IMR-90 (cell line): ENCODE measurements at regions not wholly inside any gene's neighbourhood (a gene's known extent, or its start where the extent isn't known, plus 50 kb on each side); places are given as distances from the start of the nearest gene placed in this dataset.

Source experiments
- ATAC-seq: fragments of 200-7000 bp; cut with Tn5 transposase; 2 replicates; pipeline ENCODE4 v1.9.1; 2020; ENCODE audit warnings: low read depth, mild to moderate bottlenecking, moderate library complexity
- BruUV-seq: library from RNA; stranded (reverse); fragments of 400-500 nt; replicated peaks from 2 replicates; lab custom pipeline; 2021; lab: Mats Ljungman, UMichigan
- CTCF ChIA-PET: fragments of 300-600 bp; formaldehyde crosslinking; extraction: SDS; loops from one replicate; lab custom pipeline; 2021; ENCODE audit warnings: antibody characterized with exemption; lab: Yijun Ruan, JAX
- POLR2A ChIA-PET: fragments of 300-600 bp; sonication (Branson Sonifier 250); formaldehyde crosslinking; loops from one replicate; lab custom pipeline; 2022; ENCODE audit warnings: antibody characterized with exemption; ENCODE audit not compliant: unreplicated experiment; lab: Charles Lee
- DNase-seq: peaks from one replicate; pipeline ENCODE4 v3.0.0; 2013
- H2AFZ ChIP-seq: replicated peaks from 2 replicates; pipeline ENCODE3; 2013; ENCODE audit warnings: low read length, mild to moderate bottlenecking; ENCODE audit not compliant: poor library complexity
- H2AK5ac ChIP-seq: 2 replicates; pipeline ENCODE4 v1.6.1; 2013; ENCODE audit warnings: low read depth, low read length, inconsistent platforms
- H2AK9ac ChIP-seq: replicated peaks from 2 replicates; pipeline ENCODE3; 2013; ENCODE audit warnings: mild to moderate bottlenecking, low read depth, low read length, moderate library complexity; ENCODE audit not compliant: poor library complexity
- H2BK120ac ChIP-seq: 2 replicates; pipeline ENCODE4 v1.6.1; 2013; ENCODE audit warnings: low read depth, low read length, inconsistent platforms
- H2BK15ac ChIP-seq: 3 replicates; pipeline ENCODE4 v1.6.1; 2013; ENCODE audit warnings: low read depth, low read length, inconsistent platforms
- H2BK20ac ChIP-seq: 2 replicates; pipeline ENCODE4 v1.6.1; 2013; ENCODE audit warnings: low read depth, mild to moderate bottlenecking, inconsistent platforms, low read length, moderate library complexity
- H2BK5ac ChIP-seq: 2 replicates; pipeline ENCODE4 v1.6.1; 2013; ENCODE audit warnings: mild to moderate bottlenecking, low read depth, low read length, inconsistent platforms; ENCODE audit not compliant: poor library complexity, severe bottlenecking
- H3K14ac ChIP-seq: replicated peaks from 2 replicates; pipeline ENCODE4 v1.6.1; 2013; ENCODE audit warnings: low read depth, low read length, inconsistent platforms
- H3K18ac ChIP-seq: 2 replicates; pipeline ENCODE4 v1.6.1; 2013; ENCODE audit warnings: low read depth, low read length, control low read depth
- H3K23ac ChIP-seq: 2 replicates; pipeline ENCODE4 v1.6.1; 2013; ENCODE audit warnings: low read depth, low read length, inconsistent platforms
- H3K27ac ChIP-seq: 2 replicates; pipeline ENCODE4 v1.5.1; 2013; ENCODE audit warnings: mild to moderate bottlenecking, control low read depth, low read length; ENCODE audit not compliant: insufficient read depth
- H3K27me3 ChIP-seq: 2 replicates; pipeline ENCODE4 v1.6.1; 2013; ENCODE audit warnings: low read length; ENCODE audit not compliant: control insufficient read depth, insufficient read depth
- H3K36me3 ChIP-seq: 2 replicates; pipeline ENCODE4 v1.6.1; 2013; ENCODE audit warnings: low read length, mixed read lengths; ENCODE audit not compliant: control insufficient read depth, insufficient read depth
- H3K4ac ChIP-seq: 2 replicates; pipeline ENCODE4 v1.6.1; 2013; ENCODE audit warnings: low read depth, low read length, inconsistent platforms
- H3K4me1 ChIP-seq: 2 replicates; pipeline ENCODE4 v1.6.1; 2013; ENCODE audit warnings: low read length, mixed read lengths; ENCODE audit not compliant: control insufficient read depth, insufficient read depth
- H3K4me2 ChIP-seq: 2 replicates; pipeline ENCODE4 v1.6.1; 2013; ENCODE audit warnings: low read depth, mild to moderate bottlenecking, control low read depth, low read length, moderate library complexity
- H3K4me3 ChIP-seq: 2 replicates; pipeline ENCODE4 v1.5.1; 2013; ENCODE audit warnings: low read depth, mild to moderate bottlenecking, control low read depth, low read length, moderate library complexity; ENCODE audit not compliant: insufficient read depth
- H3K56ac ChIP-seq: 2 replicates; pipeline ENCODE4 v1.6.1; 2013; ENCODE audit warnings: low read length, inconsistent platforms; ENCODE audit not compliant: insufficient read depth; ENCODE audit errors: extremely low read depth
- H3K79me1 ChIP-seq, 2 experiments: 2 replicates each; pipeline ENCODE4 v1.6.1; 2013; ENCODE audit warnings: low read length in 2 of 2, inconsistent platforms in 1 of 2, low read depth in 1 of 2
- H3K9ac ChIP-seq: 2 replicates; pipeline ENCODE4 v1.6.1; 2013; ENCODE audit warnings: low read depth, low read length, control low read depth
- H3K9me1 ChIP-seq: 2 replicates; pipeline ENCODE4 v1.6.1; 2013; ENCODE audit warnings: low read length, inconsistent platforms; ENCODE audit not compliant: insufficient read depth
- H3K9me3 ChIP-seq: 2 replicates; pipeline ENCODE4 v1.6.1; 2013; ENCODE audit warnings: low read length; ENCODE audit not compliant: control insufficient read depth, insufficient read depth
- H4K20me1 ChIP-seq: 2 replicates; pipeline ENCODE4 v1.6.1; 2013; ENCODE audit warnings: low read length, inconsistent platforms; ENCODE audit not compliant: insufficient read depth
- H4K5ac ChIP-seq: 2 replicates; pipeline ENCODE4 v1.6.1; 2013; ENCODE audit warnings: mild to moderate bottlenecking, low read depth, low read length, control low read depth
- H4K8ac ChIP-seq, 2 experiments: 2 replicates each; pipeline ENCODE4 v1.6.1; 2013; ENCODE audit warnings: low read depth in 2 of 2, low read length in 2 of 2, control low read depth in 1 of 2, inconsistent platforms in 1 of 2
- H4K91ac ChIP-seq: 2 replicates; pipeline ENCODE4 v1.6.1; 2013; ENCODE audit warnings: low read depth, low read length, inconsistent platforms; ENCODE audit not compliant: insufficient read depth
- CHD1 ChIP-seq: IDR thresholded peaks from 2 replicates; pipeline ENCODE4 v1.6.1; 2012; ENCODE audit warnings: low read depth, low read length, improper control_type of control experiment
- CTCF ChIP-seq: conservative IDR thresholded peaks from 2 replicates; pipeline ENCODE4 v1.5.1; 2012; ENCODE audit warnings: mild to moderate bottlenecking, low read depth, low read length, improper control_type of control experiment
- ELK1 ChIP-seq: fragments of 150-350 bp; IDR thresholded peaks from 2 replicates; pipeline ENCODE4 v1.6.1; 2016; ENCODE audit warnings: low read depth, mild to moderate bottlenecking, low read length, moderate library complexity, borderline replicate concordance
- FOS ChIP-seq: fragments of 150-350 bp; IDR thresholded peaks from 2 replicates; pipeline ENCODE4 v1.6.1; 2016; ENCODE audit warnings: low read depth, low read length
- MAFK ChIP-seq: IDR thresholded peaks from 2 replicates; pipeline ENCODE4 v1.6.1; 2012; ENCODE audit warnings: low read depth, low read length, improper control_type of control experiment
- MAZ ChIP-seq: IDR thresholded peaks from 2 replicates; pipeline ENCODE4 v1.6.1; 2012; ENCODE audit warnings: low read depth, mild to moderate bottlenecking, low read length, improper control_type of control experiment, moderate library complexity, borderline replicate concordance
- MXI1 ChIP-seq: IDR thresholded peaks from 2 replicates; pipeline ENCODE4 v1.6.1; 2012; ENCODE audit warnings: low read depth, mild to moderate bottlenecking, low read length, moderate library complexity, borderline replicate concordance
- POLR2A ChIP-seq: IDR thresholded peaks from 2 replicates; pipeline ENCODE4 v1.6.1; 2012; ENCODE audit warnings: mild to moderate bottlenecking, low read depth, low read length
- RAD21 ChIP-seq: IDR thresholded peaks from 2 replicates; pipeline ENCODE4 v1.6.1; 2012; ENCODE audit warnings: low read length, improper control_type of control experiment
- RCOR1 ChIP-seq: IDR thresholded peaks from 2 replicates; pipeline ENCODE4 v1.6.1; 2012; ENCODE audit warnings: mild to moderate bottlenecking, low read length, improper control_type of control experiment; ENCODE audit not compliant: insufficient replicate concordance
- RFX5 ChIP-seq: IDR thresholded peaks from 2 replicates; pipeline ENCODE4 v1.8.0; 2012; ENCODE audit warnings: low read depth, mild to moderate bottlenecking, low read length, moderate library complexity
- SMC3 ChIP-seq: fragments of 150-350 bp; IDR thresholded peaks from 2 replicates; pipeline ENCODE4 v1.6.1; 2016; ENCODE audit warnings: low read depth, mild to moderate bottlenecking, antibody characterized with exemption, low read length, moderate library complexity
- WGBS, 2 experiments: methylation state at CpG; one replicate each; pipeline versions ENCODE4 v1.1.5 to v1.1.7; 2013; ENCODE audit warnings: missing lambda C conversion rate in 2 of 2; ENCODE audit not compliant: insufficient read length in 1 of 2; ENCODE audit errors: extremely low coverage in 2 of 2; 5-methylcytosine and 5-hydroxymethylcytosine counted together
- dilution Hi-C: fragments of 300-500 bp; cut with HindIII; formaldehyde crosslinking; loops from one replicate; pipeline ENCODE4 v1.14.3; 2018; ENCODE audit warnings: low sequenced_read_pairs; ENCODE audit not compliant: unreplicated experiment
- in situ Hi-C: fragments of 300-500 bp; cut with MboI; formaldehyde crosslinking; loops from 3 replicates; pipeline ENCODE4 v1.14.3; 2019; ENCODE audit warnings: low sequenced_read_pairs, inconsistent platforms, mixed read lengths
- intact Hi-C: fragments of 100-400 bp; cut with micrococcal nuclease; formaldehyde crosslinking; loops from 2 replicates; pipeline ENCODE4 v1.10.0; 2022

GRCh38 chr3:40701016-40701588 is 176.3 kb downstream of the ZNF621 start:
- H3K4me1 ChIP-seq = no peaks in the 10 kb centered on the region
- no peak overlapping the region for H3K4ac ChIP-seq
- 40% methylated on average over 1 of the region's 1 CpG; no CpG with 5 or more reads in 1 of the 2 experiments for WGBS, 2 experiments
- no peaks in the 10 kb centered on the region for H3K36me3 ChIP-seq
- no peaks in the 10 kb centered on the region for H3K9me3 ChIP-seq
- dilution Hi-C loops (no loop called here), intact Hi-C loops (no loop called here), in situ Hi-C loops (no loop called here)
- no peaks in the 10 kb centered on the region for H3K79me1 ChIP-seq
- no peaks in the 10 kb centered on the region for H3K9me1 ChIP-seq
- no peak for DNase-seq
- H3K23ac ChIP-seq = no peak overlapping the region
- no peak overlapping the region for H2AFZ ChIP-seq
- no peak overlapping the region for H2AK9ac ChIP-seq
- H2BK5ac ChIP-seq = no peak overlapping the region
- CTCF ChIA-PET = no interaction called here
- no peak overlapping the region for H3K4me3 ChIP-seq
- H2AK5ac ChIP-seq = no peak overlapping the region
- POLR2A ChIA-PET = no interaction called here
- no peak overlapping the region for H3K56ac ChIP-seq
- no peaks in the 10 kb centered on the region for H4K20me1 ChIP-seq
- H3K18ac ChIP-seq = no peak overlapping the region
- H2BK20ac ChIP-seq = no peak overlapping the region
- no peak overlapping the region for H3K9ac ChIP-seq
- no peak overlapping the region for H4K8ac ChIP-seq
- no peak for ATAC-seq
- H3K4me2 ChIP-seq = no peak overlapping the region
- TF ChIP-seq ELK1 (no peak), POLR2A (no peak), MAFK (no peak), MXI1 (no peak), CTCF (no peak), CHD1 (no peak), SMC3 (no peak), RCOR1 (no peak), RAD21 (no peak), FOS (no peak), MAZ (no peak), RFX5 (no peak)
- no peaks in the 10 kb centered on the region for H3K27me3 ChIP-seq
- H4K91ac ChIP-seq = no peak overlapping the region
- no peak overlapping the region for H2BK120ac ChIP-seq
- no peak overlapping the region for H4K5ac ChIP-seq
- H3K14ac ChIP-seq = no peak overlapping the region
- H2BK15ac ChIP-seq = no peak overlapping the region
- H3K27ac ChIP-seq = no peak overlapping the region
- no TSS peak for BruUV-seq
